Testis (tissue), 2 donors: ENCODE measurements at regions not wholly inside any gene's neighbourhood (a gene's known extent, or its start where the extent isn't known, plus 50 kb on each side); places are given as distances from the start of the nearest gene placed in this dataset.

ENCODE experiments used
- DNase-seq: peaks from one replicate; pipeline ENCODE4 v3.0.0-alpha.2; 2019
- H3K27ac ChIP-seq, 2 donors: fragments of 200-600 bp; sonication (generic); one replicate each; pipeline ENCODE4 v1.5.1; 2019
- H3K27me3 ChIP-seq: fragments of 200-600 bp; sonication (generic); one replicate; pipeline ENCODE4 v1.5.1; 2019
- H3K36me3 ChIP-seq: fragments of 200-600 bp; sonication (generic); one replicate; pipeline ENCODE4 v1.5.1; 2017; ENCODE audit warnings: low read depth; ENCODE audit errors: missing control alignments
- H3K4me1 ChIP-seq: fragments of 200-600 bp; sonication (generic); one replicate; pipeline ENCODE4 v1.5.1; 2019
- H3K4me3 ChIP-seq, 2 donors: fragments of 200-600 bp; sonication (generic); one replicate each; pipeline ENCODE4 v1.5.1; 2017 to 2019
- H3K9me3 ChIP-seq: fragments of 200-600 bp; sonication (generic); one replicate; pipeline ENCODE4 v1.5.1; 2017
- POLR2A ChIP-seq: fragments of 450-650 bp; IDR thresholded peaks from one replicate; pipeline ENCODE4 v1.6.1; 2017; ENCODE audit warnings: antibody characterized with exemption, mild to moderate bottlenecking, moderate library complexity
- WGBS, 2 donors: methylation state at CpG; one replicate each; pipeline ENCODE4 v1.1.5; 2018; 5-methylcytosine and 5-hydroxymethylcytosine counted together
- intact Hi-C: fragments of 100-400 bp; cut with DNase I; formaldehyde crosslinking; loops from one replicate; pipeline ENCODE4 v1.15.1; 2023; ENCODE audit warnings: low total_unique reads
- TF ChIP-seq, protein P1 (sequence below), 3 experiments: fragments of 450-650 bp in 2 of 3; fragments of 200-600 bp in 1 of 3; sonication (generic) in 1 of 3; IDR thresholded peaks; one replicate each; pipeline ENCODE4 v1.5.1; 2016 to 2019; ENCODE audit warnings: antibody characterized with exemption in 3 of 3, mild to moderate bottlenecking in 2 of 3, moderate library complexity in 1 of 3

GRCh38 chr12:91896286-91897024 lies 249.2 kb downstream of the BTG1 start:
- intact Hi-C loops: no loop called here
- no peaks in the 10 kb centered on the region for H3K36me3 ChIP-seq

DNA sequence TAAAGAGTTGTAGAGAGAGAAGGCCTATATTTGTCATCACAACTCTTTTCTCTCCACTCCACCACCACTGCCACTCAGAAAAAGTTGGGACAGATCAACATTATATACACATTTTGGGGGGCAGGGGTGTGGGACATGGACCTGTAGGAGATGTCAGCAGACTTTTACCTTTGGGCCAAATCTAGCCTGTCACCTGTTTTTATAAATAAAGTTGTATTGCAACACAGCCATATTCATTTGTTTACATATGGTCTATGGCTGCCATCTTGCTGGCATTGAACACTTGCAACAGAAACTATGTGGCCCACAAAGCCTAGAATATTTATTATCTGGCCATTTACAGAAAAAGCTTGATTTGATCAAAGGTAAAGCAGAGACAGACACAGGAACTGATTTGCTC lies 250.7 kb downstream of the BTG1 start:
- Histone ChIP-seq H3K36me3 (no peaks in the 10 kb centered on the region), H3K4me1 (no peaks in the 10 kb centered on the region), H3K9me3 (no peaks in the 10 kb centered on the region), H3K4me3 (no peak overlapping the region), H3K27ac (no peak overlapping the region), H3K27me3 (no peaks in the 10 kb centered on the region)
- intact Hi-C loops: no loop called here
- DNase-seq: no peak
- TF ChIP-seq POLR2A: no peak
- TF ChIP-seq, protein P1, sequence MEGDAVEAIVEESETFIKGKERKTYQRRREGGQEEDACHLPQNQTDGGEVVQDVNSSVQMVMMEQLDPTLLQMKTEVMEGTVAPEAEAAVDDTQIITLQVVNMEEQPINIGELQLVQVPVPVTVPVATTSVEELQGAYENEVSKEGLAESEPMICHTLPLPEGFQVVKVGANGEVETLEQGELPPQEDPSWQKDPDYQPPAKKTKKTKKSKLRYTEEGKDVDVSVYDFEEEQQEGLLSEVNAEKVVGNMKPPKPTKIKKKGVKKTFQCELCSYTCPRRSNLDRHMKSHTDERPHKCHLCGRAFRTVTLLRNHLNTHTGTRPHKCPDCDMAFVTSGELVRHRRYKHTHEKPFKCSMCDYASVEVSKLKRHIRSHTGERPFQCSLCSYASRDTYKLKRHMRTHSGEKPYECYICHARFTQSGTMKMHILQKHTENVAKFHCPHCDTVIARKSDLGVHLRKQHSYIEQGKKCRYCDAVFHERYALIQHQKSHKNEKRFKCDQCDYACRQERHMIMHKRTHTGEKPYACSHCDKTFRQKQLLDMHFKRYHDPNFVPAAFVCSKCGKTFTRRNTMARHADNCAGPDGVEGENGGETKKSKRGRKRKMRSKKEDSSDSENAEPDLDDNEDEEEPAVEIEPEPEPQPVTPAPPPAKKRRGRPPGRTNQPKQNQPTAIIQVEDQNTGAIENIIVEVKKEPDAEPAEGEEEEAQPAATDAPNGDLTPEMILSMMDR (IDR thresholded peaks at IDR 0.05): no peak

More at GRCh38 chr12:91896286-91897024, 249.2 kb downstream of the BTG1 start:
- Histone ChIP-seq H3K4me1 (no peaks in the 10 kb centered on the region), H3K27ac (no peak overlapping the region), H3K27me3 (no peaks in the 10 kb centered on the region), H3K9me3 (no peaks in the 10 kb centered on the region), H3K4me3 (no peak overlapping the region)
- no peak for DNase-seq
- TF ChIP-seq POLR2A: no peak
- TF ChIP-seq, protein P1 (IDR thresholded peaks at IDR 0.05): no peak
- WGBS, 2 donors: 58 to 60% methylated on average over 5 of the region's 5 CpGs

DNA sequence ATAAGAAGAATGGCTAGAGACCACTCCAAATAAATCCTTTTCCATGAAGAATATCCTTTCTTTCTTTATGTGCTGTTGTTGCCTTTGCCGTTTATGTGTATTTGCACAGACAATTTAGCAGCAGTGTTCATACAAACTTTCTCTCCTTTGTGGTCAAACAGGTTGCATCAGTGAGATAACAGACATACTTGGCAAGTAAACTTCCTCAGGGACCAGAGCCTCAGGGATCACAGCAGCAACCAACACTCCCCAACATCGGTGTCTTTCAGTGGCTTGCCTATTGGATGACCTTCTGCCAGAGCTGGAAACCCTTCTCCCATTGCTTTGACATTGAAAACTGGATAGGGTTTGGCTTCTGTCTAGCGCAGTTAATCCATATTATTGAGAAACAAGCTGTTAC lies 252.2 kb downstream of the BTG1 start:
- TF ChIP-seq, protein P1 (IDR thresholded peaks at IDR 0.05): no peak
- no peak for TF ChIP-seq POLR2A
- no peak for DNase-seq
- H3K36me3 ChIP-seq: no peaks in the 10 kb centered on the region
- H3K27me3 ChIP-seq: no peaks in the 10 kb centered on the region
- intact Hi-C loops: no loop called here
- WGBS, 2 donors: 81 to 92% methylated on average over 3 of the region's 3 CpGs
- no peak overlapping the region for H3K4me3 ChIP-seq
- no peak overlapping the region for H3K27ac ChIP-seq
- no peaks in the 10 kb centered on the region for H3K9me3 ChIP-seq
- no peaks in the 10 kb centered on the region for H3K4me1 ChIP-seq

DNA sequence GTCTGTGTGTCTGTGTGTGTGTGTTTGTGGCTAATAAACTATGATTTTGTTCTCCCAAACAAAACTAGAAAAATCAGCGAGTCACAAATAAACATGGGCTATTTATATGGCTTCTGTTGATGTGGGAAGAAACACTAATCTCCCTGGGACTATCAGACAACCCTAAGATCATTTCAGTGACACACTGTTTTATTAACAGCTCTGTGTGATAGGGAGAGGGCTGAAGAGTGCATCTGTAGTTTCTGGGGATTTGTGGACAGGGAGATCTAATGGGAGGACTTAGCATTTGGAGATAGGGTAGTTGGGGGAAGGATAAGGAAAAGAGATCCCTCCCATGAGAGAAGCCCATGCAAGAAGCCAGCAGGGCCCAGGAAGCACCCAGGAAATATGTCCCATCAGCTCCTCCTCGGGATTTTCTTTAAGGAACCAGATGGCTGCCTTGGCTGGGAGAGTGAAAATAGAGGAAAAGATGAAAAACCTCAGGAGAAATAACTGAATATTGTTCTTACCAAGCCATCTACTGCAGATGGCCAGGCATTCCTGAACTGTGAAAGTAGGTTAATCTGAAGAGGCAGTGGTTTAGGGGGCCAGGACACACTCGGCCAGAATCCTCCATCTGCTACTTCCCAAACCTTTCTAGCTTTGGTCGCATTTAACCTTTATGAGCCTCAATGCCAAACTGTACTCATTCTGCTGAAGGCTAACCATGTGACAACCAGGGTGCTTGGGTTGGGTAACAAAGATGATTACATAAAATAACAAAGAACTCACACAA lies 253.4 kb downstream of the BTG1 start:
- intact Hi-C loops: no loop called here
- Histone ChIP-seq H3K9me3 (no peaks in the 10 kb centered on the region), H3K4me1 (no peaks in the 10 kb centered on the region), H3K4me3 (no peak overlapping the region), H3K27me3 (no peaks in the 10 kb centered on the region), H3K27ac (no peak overlapping the region), H3K36me3 (no peaks in the 10 kb centered on the region)
- no peak for DNase-seq
- WGBS, 2 donors: 69 to 79% methylated on average over 4 of the region's 4 CpGs
- TF ChIP-seq POLR2A: no peak

- no peaks in the 10 kb centered on the region for H3K9me3 ChIP-seq
- no peaks in the 10 kb centered on the region for H3K27me3 ChIP-seq
- no peak overlapping the region for H3K27ac ChIP-seq
- intact Hi-C loops: no loop called here
- H3K36me3 ChIP-seq: no peaks in the 10 kb centered on the region
- no peak for DNase-seq
- TF ChIP-seq, protein P1 (IDR thresholded peaks at IDR 0.05): no peak
- TF ChIP-seq POLR2A: no peak
- no peak overlapping the region for H3K4me3 ChIP-seq
- H3K4me1 ChIP-seq: no peaks in the 10 kb centered on the region
- WGBS, 2 donors: 92 to 96% methylated on average over 1 of the region's 1 CpG
These were observed 254.9 kb downstream of the BTG1 start for GRCh38 chr12:91890742-91891141.
